NCI-H524 (cell line): ENCODE measurements at regions not wholly inside any gene's neighbourhood (a gene's known extent, or its start where the extent isn't known, plus 50 kb on each side); places are given as distances from the start of the nearest gene placed in this dataset.
"Not testable (repeated sequence)": the region's sequence is repeated elsewhere in the genome, so short reads cannot be mapped to it uniquely, and the experiment has no call there.

ENCODE experiments used
- DNase-seq, 2 experiments: peaks; one replicate each; lab custom pipeline; 2025; lab: John Stamatoyannopoulos, UW

DNA sequence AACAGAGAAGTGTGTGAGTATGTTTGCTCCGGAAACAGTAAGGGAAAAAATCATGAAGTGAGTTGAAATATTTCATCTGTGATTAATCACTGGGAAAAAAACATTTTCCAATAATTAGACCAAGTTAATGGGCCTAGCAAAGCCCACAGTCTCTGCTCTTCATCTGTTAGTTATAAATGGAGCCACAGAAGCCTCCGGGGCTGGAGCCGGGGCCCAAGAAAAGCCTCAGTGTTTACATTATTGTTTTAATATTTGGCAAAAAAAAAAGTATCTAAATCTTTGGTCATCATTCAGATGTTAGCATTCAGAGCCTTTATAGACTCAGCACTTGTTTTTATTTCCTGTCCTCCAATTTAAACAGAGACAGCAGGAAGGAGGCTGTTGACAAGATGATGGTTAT is 115.0 kb downstream of the UBE2U start:
- DNase-seq: no peak

DNA sequence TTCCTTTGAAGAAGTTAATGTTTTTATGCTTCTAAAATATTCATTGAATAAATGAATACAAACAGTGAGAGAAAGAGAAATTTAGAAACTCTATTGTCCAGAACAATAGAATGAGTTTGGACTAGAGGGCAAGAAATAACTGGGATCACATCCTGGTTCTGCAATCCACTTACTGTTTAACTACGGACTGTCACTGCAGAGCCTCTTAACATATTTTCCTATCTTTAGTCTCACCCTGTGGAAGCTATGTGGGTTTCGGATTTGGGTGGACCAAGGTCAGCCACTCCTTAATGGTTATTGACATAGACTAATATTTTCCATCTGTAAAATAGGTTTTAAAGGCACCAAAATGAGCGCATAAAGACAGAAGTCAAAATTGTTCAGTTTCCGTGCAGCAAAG is 116.6 kb downstream of the UBE2U start:
- DNase-seq: no peak

DNA sequence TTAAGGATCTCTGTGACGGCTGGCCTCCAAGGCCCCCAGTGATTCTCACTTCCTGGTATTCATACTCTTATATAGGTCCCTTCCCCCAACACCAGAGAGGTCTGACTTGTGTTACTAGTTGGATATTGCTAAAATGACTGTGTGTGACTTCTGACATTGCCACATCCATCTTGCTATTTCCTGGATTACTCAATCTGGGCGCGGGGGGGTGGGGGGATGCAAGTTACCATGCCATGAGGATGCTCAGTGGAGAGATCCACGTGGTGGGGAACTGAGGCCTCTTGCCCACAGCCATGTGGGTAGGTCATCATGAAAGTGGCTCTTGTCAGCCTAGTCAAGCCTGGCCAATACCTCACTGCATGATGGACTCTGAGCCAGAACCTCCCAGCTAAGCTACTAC is 117.0 kb downstream of the UBE2U start:
- DNase-seq: no peak

DNA sequence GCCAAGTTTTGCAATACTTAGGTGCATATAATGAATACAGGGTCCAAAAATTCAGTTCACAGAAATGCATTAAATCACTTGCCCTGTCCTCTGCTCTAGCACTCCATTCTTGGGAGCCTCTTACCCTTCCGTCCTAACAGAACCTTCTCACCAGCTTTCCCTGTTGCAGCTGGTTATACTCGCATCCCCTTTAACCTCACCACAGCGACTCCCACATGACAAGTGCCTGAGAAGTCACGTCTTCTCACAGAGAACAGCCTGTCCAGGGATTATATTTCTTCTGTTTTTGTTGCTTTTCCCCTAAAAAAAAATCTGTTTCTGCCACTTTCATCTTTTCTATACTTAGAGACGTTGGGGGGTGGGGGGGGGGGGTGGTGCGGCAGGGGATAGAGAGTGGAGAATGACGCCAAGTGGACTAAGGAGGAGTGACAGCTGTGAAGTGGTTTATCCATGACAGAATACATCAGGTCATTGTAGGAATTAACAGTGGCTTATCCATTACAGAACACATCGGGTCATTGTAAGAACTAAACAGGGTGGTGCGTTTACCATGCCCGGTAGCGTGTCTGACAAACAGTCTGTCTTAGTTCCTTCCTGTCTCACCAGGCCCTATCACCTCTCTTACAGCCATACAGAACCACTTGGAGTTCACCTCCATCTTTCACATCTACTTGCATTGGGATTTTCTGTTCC is 117.6 kb downstream of the UBE2U start:
- peak; percentile 68 to 81 for DNase-seq

DNA sequence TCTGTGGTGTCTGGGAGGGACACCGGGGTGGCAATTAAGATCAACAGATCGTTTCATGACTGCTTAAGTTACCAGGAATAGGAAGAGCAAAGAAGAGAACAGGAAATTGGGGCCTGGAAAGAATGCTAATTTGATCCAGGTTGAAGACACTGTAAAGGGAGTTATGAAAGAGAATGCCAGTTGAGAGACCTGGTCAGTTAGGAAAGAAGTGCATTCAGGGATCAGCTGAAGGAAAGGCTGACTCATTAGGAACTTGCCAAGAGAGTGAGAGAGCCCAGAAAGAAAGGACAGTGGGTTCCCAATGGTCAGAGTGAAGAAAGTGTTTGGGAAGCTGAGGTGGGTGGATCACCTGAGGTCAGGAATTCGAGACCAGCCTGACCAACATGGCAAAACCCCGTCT is 119.6 kb downstream of the UBE2U start:
- DNase-seq: no peak

DNA sequence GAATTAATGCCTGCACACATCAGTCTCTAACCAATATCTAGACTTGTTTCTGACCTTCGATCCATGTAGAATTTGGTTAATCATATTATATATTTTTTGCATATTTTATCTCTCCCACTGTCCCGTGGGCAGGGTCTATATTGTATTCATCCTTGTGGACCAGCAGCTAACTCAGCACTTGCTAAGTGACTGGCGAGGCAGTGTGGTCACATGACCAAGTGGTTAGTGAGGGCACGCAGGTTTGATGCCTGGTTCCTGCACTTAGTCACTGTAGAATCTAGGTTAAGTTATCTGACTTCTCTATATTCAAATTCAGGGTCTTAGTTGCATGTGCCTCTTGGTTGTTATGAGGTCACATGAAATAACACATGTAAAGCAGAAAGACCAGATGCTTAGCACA is 120.5 kb downstream of the UBE2U start:
- DNase-seq: no peak

DNA sequence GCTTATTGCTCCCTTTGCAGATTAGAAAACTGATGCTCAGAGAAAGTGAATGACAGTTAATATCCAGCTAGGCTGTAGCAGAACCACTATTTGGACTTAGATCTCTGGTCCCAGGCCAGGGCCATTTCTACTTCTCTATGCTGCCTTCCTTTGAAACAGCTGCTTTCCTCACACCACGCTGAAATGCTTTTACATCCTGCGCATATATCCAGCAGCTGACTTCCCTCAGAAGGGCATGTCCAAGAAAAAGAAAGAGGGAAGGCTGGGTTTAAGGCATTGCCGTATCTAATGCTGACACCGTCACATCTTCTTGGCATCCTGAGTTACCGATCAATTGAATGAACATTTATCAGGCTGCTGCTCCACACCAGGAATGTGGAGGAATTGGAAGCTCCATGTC is 122.4 kb downstream of the UBE2U start:
- no peak for DNase-seq

DNA sequence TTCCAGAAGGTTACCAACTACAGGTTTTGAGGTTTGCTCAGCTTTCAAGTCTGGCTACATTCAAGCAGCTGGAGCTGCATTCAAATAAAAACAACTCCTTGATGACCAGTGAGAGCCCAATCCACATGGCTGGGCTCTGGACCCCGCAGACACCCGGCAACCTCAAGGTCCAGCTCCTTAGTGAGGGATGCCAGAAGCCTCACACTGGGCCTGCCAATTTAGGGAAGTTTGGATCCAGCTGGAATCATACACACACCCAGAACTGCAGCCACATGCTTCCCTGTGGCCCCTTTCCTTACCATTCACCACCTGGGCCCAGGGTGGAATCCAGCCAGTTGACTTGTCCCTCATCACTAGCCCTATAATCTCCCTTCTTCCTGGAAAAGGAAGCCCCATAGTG is 123.7 kb downstream of the UBE2U start:
- DNase-seq: no peak

DNA sequence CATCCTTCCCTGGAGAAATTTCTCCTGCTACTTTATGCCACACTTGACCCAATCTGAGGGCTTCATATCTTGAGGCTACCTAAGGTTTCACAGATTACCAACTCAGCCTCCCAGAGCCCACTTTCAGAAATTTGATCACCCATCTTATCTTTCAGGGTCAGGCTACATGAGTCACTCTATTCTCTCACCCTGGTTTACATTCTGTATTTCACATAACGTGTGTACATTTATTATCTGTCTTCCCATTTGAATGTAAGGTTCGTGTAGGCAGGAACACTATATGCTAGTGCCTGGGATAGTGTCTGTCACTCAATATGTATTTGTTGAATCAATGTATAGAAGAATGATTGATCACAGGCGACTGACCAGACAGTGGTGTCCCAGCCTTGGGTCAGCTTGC is 124.8 kb downstream of the UBE2U start:
- no peak for DNase-seq

DNA sequence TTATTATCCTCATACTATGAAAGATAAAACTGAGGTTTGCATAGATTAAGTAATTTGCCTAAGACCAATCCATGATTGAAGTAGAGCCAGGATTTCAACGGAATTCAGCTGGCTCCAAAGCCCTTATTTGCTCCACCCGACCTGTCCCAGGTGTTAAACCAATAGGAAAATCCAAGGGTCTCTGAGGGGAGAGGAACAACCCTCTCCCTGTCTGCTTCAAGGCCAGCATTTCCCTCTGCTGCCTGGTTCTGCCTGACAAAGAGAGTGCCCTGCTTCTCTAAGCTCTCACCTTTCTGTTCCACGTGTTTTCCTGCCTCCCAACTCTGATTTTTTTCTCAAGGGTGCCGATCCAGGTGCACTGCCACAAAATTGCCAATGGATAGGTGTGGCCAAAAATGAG is 127.4 kb downstream of the UBE2U start:
- no peak for DNase-seq

DNA sequence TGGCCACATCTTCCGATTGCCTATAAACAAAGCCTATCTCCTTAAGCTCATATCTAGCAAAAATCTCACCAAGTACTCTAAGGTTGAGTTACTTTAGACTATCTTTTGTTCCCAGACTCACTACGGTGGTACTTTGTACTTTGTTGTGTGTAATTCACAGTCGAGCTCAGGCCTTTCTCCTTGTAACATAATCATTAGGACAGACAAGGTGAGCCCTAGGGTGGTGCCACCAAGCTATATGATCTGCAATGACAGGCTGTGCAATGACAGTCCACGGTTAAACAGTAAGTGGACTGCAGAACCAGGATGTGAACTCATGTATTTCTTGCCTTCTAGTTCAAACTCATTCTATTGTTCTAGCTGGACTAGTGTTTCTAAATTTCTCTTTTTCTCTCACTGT is 132.2 kb downstream of the UBE2U start:
- DNase-seq: no peak

DNA sequence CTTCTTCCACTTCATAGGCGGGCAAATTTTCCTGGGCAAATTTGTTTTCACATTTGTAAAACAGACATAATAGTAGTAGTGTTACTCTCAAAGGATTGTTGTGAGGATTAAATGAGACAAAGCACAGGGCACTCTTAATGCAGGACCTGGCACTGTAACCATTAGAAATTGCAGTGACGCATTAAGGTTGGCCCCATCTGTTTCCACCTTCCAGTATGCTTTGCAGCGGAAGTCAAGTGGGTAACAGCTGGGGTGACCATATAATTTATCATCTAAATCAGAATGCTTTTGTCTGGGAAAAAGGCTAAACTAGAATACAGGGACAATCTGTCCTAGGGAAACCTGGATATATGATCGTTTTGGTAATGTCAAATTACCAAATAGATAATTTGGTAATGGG is 132.5 kb upstream of the CACHD1 start:
- peak; percentile 79 to 96 for DNase-seq

DNA sequence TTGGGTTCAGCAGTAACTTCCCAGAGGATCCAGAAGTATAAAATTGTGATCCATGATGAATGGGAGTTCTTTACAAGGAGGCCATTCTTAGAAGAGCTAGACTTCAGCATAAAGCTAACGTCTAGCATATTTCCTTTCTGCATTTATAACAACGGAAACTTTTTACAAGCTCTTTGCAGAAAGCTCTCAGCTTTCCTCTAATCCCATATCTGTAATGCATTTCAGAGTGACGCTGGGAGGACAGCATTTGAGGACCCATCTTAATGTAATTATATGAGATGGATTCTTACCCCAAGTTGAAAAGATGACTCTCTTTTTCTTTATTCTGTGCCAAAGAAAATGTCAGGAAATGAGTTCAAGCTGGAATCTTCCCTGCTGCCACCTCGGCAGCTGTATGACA is 132.0 kb upstream of the CACHD1 start:
- DNase-seq: peak; percentile 48 to 72

DNA sequence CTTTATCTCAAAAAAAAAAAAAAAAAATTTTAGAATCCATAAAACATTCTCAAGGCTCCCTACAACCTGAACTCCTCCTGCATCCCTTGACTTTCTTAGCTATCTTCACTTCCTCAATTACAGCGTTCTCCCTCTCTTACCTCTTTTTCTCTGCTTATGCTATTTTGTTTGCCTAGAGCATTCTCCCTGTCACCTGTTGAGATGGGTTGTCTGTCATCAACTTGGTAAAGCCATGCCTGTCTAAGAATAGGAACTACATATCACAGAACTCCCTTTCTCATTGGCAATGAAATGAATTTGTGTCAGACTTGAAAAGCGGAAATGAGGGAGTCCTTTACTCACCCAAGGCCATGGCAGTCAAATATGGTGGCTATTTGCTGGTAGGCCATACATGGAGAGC is 129.6 kb upstream of the CACHD1 start:
- no peak for DNase-seq

DNA sequence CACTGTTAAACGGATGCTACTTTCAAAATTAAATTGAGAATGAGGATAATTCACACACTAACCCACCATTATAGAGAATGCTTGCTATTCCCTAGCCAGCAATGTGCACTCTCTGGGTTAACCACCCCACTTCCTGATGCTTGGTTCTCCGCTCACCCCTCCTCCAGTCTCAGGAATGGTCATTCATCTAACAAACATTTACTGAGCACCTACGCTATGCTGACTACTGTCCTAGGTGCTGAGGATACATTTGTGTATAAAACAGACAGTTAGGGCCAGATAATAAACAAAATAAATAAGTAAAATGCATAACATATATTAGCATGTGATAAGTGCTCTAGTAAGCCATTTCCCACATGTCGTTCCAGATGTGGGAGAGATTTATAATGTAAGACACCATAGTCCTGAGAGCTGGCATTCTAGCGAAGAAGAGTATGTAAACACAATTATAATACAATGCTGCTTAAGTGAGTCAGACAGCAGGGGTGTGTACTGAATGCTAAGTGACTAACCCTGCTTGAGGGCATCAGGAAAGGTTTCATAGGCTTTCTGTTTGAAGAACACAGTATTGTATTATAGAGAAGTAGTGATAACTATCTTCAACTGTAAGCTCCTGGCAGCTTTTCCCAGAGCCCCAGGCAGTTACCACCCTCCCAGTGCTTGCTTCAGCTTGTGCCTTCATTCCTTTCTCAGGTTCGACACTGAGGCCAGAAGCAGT is 126.7 kb upstream of the CACHD1 start:
- DNase-seq: no peak

DNA sequence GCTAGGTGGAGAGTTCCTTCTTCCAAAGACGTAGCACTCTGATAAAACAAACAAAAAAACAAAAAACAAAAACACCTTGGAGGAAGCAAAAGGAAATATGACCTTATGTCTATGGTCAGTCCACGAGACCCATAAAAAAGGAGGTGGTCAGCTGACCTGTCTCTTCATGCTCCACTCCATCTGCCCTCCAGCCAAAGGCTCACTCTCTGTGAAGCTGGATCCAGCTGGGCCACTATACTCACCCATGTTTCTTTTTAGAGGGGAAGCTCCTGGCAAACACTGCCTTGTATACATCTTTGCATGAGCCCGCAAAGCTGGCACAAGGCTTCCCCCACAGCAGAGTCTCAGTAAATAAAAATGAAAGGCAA is 126.1 kb upstream of the CACHD1 start:
- DNase-seq: no peak

DNA sequence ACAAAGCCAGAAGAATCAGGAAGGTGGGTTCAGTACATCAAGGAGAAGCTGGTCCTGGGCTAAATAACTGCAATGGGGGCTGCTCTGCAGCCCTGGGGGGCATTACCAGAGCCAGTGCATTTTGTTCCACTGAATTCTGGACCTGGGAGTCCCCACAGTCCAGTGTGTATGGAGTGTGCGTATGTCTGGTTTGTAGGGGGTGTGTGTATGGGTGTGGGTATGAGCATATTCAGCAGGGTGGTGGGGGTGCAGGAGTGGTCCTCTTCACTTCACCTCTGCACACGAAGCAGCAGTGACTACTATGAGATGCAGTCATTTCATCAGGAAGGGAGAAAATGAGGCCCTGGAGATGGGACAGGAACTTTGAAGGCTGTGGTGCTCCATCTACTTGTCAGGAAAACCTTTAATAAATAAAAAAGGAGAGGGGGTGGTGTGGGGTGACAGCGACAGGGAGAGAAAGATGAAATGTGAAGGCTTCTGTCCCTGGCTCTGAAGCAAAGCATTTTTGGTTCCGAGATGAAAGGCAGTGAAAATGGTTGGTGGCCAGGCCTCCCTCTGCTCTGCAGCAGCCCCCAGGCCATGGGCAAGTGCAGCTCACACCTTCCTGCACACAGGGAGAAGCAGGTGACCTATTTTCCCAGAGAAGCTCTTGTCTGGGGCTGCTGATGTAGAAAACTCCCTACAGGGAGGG is 121.5 kb upstream of the CACHD1 start:
- DNase-seq: no peak

DNA sequence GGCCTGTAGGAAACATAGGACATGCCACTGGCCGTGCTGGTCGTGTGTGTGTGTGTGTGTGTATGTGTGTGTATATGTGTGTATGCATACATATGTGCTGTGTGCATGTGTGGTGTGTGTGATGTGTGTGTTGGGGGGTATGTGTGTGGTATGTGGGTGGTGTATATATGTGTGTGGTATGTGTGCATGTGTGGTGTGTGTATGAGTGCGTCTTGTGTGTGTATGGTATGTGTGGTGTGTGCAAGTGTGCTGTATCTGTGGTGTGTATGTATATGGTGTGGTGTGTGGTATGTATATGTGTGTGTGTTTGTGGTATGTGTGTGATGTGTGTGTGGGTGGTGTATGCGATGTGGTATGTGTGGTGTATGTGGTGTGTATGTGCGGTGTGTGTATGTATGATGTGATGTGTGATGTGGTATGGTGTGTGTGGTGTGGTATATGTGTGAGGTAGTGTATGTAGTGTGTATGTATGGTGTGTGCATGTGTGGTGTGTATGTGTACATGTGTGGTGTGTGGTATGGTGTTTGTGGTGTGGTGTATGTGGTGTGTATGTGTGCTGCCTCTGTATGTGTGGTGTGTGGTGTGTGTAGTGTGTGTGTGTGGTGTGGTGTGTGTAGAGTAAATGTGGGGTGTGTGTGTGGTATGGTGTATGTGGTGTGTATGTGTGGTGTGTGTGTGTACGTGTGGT is 120.8 kb upstream of the CACHD1 start:
- no peak for DNase-seq

DNA sequence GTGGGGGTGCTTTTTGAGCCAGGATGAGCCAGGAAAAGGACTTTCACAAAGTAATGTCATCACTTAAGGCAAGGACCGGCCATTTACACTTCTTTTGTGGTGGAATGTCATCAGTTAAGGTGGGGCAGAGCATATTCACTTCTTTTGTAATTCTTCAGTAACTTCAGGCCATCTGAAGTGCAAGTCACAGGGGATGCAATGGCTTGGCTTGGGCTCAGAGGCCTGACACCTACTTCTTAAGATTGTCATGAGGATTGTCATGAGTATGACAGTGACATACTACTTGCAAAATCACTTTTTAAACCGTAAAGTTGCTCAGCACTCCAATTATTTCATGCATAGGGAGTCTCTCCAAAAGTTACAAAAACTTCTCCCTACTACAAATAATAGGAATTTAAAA is 114.4 kb upstream of the CACHD1 start:
- not testable (repeated sequence) for DNase-seq

DNA sequence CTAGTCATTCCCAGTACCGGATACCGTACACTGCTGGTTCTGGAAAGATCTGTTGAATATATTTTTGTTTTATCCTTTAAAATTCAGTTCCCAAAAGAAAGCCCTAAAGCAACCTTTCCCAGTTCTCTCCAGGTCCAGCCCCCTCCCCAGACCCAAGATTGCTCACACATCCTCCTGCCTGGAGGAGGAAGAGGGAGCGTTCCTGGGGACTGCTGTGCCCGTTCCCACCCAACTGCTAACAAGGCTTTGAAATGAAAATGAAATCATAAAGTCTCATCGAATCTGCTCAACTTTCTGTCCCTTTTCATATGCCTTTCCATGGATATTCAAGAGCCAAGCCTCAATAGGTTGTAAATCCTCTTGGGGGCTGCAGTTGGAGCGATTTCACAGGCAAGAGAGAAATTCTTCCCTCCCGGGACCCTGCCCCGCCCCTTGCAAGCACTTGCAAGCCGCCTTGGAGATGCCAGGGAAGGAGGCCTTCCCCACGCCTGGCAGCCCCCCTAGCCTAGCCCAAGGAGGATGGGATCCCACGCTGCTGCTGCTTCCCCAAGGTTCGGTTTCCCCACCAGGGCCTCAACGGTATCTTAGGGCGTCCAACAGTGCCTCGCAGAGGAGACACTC is 113.2 kb upstream of the CACHD1 start:
- DNase-seq: no peak

DNA sequence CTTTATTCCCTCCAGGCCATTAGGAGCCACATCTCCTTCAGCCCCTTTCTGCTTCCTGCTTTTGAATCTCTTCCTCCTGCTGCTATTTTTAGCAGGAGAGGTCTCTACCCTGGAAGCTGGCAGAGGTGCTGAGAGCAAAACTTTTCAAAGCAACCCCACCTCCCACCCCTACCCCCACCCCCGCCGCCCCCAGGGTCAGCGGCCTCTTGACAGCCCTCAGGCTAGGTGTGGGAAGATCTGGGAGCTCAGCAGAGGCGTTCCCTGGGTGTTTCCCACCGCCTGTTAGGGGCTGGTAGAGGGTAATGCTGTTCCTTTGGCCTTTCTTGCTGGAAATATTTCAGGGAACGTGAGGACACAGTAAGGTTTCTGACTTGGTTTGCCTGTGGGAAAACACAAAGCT is 112.5 kb upstream of the CACHD1 start:
- DNase-seq: no peak

DNA sequence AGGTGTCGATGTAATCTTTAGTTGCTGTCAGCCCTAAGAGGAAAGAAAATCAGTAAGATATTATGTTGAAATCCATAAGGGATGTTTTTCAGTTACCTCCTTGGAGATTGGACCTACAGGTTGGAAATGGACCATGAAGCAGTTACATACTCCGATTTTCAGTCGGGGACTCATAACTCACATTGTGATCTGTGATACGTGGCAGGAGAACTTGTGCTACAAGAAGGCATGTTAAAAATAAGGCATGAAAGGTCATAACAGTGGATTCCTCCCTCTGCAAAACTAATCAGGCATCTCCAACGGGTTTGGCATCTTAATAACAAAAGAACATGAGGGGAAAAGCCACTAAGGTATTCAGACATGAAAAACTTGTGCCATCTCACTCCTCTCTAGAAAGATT is 111.2 kb upstream of the CACHD1 start:
- DNase-seq: no peak
